WTC11 (cell line): ENCODE measurements at regions not wholly inside any gene's neighbourhood (a gene's known extent, or its start where the extent isn't known, plus 50 kb on each side); places are given as distances from the start of the nearest gene placed in this dataset.

Experiments used
- CBFB ChIP-seq: sonication (generic); formaldehyde crosslinking; IDR thresholded peaks from 2 replicates; pipeline ENCODE4 v1.8.1; 2022; ENCODE audit warnings: mild to moderate bottlenecking, low read depth, missing genetic modification reagents
- ETV6 ChIP-seq: sonication (generic); formaldehyde crosslinking; IDR thresholded peaks from 2 replicates; pipeline ENCODE4 v1.8.1; 2022; ENCODE audit warnings: mild to moderate bottlenecking, missing genetic modification reagents
- JUN ChIP-seq: sonication (generic); formaldehyde crosslinking; IDR thresholded peaks from 2 replicates; pipeline ENCODE4 v1.8.0; 2023; ENCODE audit warnings: mild to moderate bottlenecking, missing genetic modification reagents
- KAT7 ChIP-seq: sonication (generic); formaldehyde crosslinking; IDR thresholded peaks from 2 replicates; pipeline ENCODE4 v1.8.1; 2023; ENCODE audit warnings: missing genetic modification reagents, mild to moderate bottlenecking, borderline replicate concordance
- NFYB ChIP-seq: sonication (generic); formaldehyde crosslinking; conservative IDR thresholded peaks from 2 replicates; pipeline ENCODE4 v1.8.0; 2022; ENCODE audit warnings: low read depth, missing genetic modification reagents
- NR2C2 ChIP-seq: sonication (generic); formaldehyde crosslinking; IDR thresholded peaks from 2 replicates; pipeline ENCODE4 v1.8.0; 2022; ENCODE audit warnings: mild to moderate bottlenecking, missing genetic modification reagents
- NR3C1 ChIP-seq: sonication (generic); formaldehyde crosslinking; conservative IDR thresholded peaks from 2 replicates; pipeline ENCODE4 v1.8.1; 2023; ENCODE audit warnings: low read depth, mild to moderate bottlenecking, missing genetic modification reagents
- ZNF671 ChIP-seq: fragments of 250-450 bp; sonication (Bioruptor Pico); IDR thresholded peaks from 2 replicates; pipeline ENCODE4 v1.8.0; 2021; ENCODE audit warnings: mild to moderate bottlenecking
- TF ChIP-seq, protein P1 (sequence below): sonication (generic); formaldehyde crosslinking; IDR thresholded peaks from 2 replicates; pipeline ENCODE4 v1.8.0; 2022; ENCODE audit warnings: mild to moderate bottlenecking, missing genetic modification reagents
- TF ChIP-seq, protein P2 (sequence below): fragments of 200-600 bp; IDR thresholded peaks from 2 replicates; pipeline ENCODE4 v1.8.0; 2022; ENCODE audit warnings: antibody characterized with exemption
- TF ChIP-seq, protein P3 (sequence below): sonication (generic); formaldehyde crosslinking; IDR thresholded peaks from 2 replicates; pipeline ENCODE4 v1.8.1; 2023; ENCODE audit warnings: mild to moderate bottlenecking, missing genetic modification reagents, moderate library complexity

DNA sequence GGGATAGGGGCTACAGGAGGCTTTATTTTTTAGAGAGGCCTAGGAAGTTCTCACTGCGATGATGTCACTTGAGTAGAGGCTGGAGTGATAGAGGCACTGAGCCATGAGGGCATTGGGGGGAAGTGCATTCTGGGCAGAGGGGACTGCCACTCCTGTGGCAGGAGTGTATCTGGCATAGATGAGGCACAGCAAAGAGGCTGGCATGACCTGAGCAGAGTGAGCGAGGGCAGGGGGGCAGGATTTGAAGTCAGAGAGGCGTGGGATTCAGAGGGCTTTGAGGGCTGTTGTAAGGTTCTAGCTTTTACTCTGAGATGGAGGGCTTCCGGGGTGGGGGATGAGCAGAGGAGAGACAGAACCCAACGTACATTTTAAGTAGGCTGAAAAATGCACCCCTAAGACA lies 91.9 kb upstream of the SH3PXD2B start:
- TF ChIP-seq ZNF671 (CRISPR knock-in tag) (no peak), JUN (CRISPR knock-in tag) (no peak), ETV6 (CRISPR knock-in tag) (no peak), CBFB (CRISPR knock-in tag) (no peak), NR2C2 (CRISPR knock-in tag) (no peak), KAT7 (CRISPR knock-in tag) (no peak), NR3C1 (no peak), NFYB (CRISPR knock-in tag) (no peak)
- TF ChIP-seq, protein P1, sequence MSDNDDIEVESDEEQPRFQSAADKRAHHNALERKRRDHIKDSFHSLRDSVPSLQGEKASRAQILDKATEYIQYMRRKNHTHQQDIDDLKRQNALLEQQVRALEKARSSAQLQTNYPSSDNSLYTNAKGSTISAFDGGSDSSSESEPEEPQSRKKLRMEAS (CRISPR knock-in tag) = no peak
- TF ChIP-seq, protein P2, sequence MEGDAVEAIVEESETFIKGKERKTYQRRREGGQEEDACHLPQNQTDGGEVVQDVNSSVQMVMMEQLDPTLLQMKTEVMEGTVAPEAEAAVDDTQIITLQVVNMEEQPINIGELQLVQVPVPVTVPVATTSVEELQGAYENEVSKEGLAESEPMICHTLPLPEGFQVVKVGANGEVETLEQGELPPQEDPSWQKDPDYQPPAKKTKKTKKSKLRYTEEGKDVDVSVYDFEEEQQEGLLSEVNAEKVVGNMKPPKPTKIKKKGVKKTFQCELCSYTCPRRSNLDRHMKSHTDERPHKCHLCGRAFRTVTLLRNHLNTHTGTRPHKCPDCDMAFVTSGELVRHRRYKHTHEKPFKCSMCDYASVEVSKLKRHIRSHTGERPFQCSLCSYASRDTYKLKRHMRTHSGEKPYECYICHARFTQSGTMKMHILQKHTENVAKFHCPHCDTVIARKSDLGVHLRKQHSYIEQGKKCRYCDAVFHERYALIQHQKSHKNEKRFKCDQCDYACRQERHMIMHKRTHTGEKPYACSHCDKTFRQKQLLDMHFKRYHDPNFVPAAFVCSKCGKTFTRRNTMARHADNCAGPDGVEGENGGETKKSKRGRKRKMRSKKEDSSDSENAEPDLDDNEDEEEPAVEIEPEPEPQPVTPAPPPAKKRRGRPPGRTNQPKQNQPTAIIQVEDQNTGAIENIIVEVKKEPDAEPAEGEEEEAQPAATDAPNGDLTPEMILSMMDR = no peak
- TF ChIP-seq, protein P3, sequence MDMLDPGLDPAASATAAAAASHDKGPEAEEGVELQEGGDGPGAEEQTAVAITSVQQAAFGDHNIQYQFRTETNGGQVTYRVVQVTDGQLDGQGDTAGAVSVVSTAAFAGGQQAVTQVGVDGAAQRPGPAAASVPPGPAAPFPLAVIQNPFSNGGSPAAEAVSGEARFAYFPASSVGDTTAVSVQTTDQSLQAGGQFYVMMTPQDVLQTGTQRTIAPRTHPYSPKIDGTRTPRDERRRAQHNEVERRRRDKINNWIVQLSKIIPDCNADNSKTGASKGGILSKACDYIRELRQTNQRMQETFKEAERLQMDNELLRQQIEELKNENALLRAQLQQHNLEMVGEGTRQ (CRISPR knock-in tag) = no peak
